ENCODE measurements at regions not wholly inside any gene's neighbourhood (a gene's known extent, or its start where the extent isn't known, plus 50 kb on each side); places are given as distances from the start of the nearest gene placed in this dataset.

GRCh38 chr22:49697047-49697446, 130.6 kb downstream of the BRD1 start:
- ChIA-PET RAD21 (ENCODE audit: low non-redundant PET in 1 of 2, low total read pairs in 2 of 2, uncharacterized antibody in 2 of 2, unreplicated experiment in 2 of 2) (no interaction called here), POLR2A (no interaction called here), CTCF (no interaction called here)
- no peak overlapping the region for H3K4me2 ChIP-seq (ENCODE audit: low read length)
- H3K9ac ChIP-seq (ENCODE audit: low read length): no peak overlapping the region
- no peak for ATAC-seq
- no peak overlapping the region for H2AFZ ChIP-seq (ENCODE audit: low read depth, low read length, poor library complexity, severe bottlenecking)
- no peaks in the 10 kb centered on the region for H3K4me1 ChIP-seq (ENCODE audit: control insufficient read depth in 1 of 2, insufficient read depth in 2 of 2, low read length in 2 of 2)
- H3K36me3 ChIP-seq (ENCODE audit: control insufficient read depth in 1 of 2, insufficient read depth in 2 of 2, low read length in 2 of 2): no peaks in the 10 kb centered on the region
- 0 out of 2 replicates have a peak, but pooled peaks cover 2% of the 10 kb centered on the region for H3K27me3 ChIP-seq (ENCODE audit: insufficient read depth, low read length)
- no peaks in the 10 kb centered on the region for H3K9me2 ChIP-seq (ENCODE audit: insufficient read depth)
- no peaks in the 10 kb centered on the region for H4K20me1 ChIP-seq (ENCODE audit: insufficient read depth)
- H3K27ac ChIP-seq (ENCODE audit: low read depth, low read length): no peak overlapping the region
- no peaks in the 10 kb centered on the region for H3K79me2 ChIP-seq (ENCODE audit: insufficient read depth, low read length)
- no peak overlapping the region for H3K4me3 ChIP-seq (replicated peaks in 1 of 2; ENCODE audit: low read depth in 1 of 2, low read length in 2 of 2)
- intact Hi-C loops (cut with micrococcal nuclease): no loop called here
- TF ChIP-seq SRF (IDR thresholded peaks at IDR 0.05; ENCODE audit: low read depth) (no peak), EZH2phosphoT487 (IDR thresholded peaks at IDR 0.05; ENCODE audit: borderline replicate concordance) (no peak), REST (IDR thresholded peaks at IDR 0.05; ENCODE audit: low read depth) (no peak), SIN3A (IDR thresholded peaks at IDR 0.05; ENCODE audit: low read depth) (no peak), CBX3 (IDR thresholded peaks at IDR 0.05; ENCODE audit: low read depth) (no peak), ZNF274 (IDR thresholded peaks at IDR 0.05; ENCODE audit: low read depth, low read length) (no peak), SP1 (IDR thresholded peaks at IDR 0.05; ENCODE audit: low read depth) (no peak), EGR1 (IDR thresholded peaks at IDR 0.05; ENCODE audit: low read depth) (no peak), ZFX (IDR thresholded peaks at IDR 0.05) (no peak), JUND (IDR thresholded peaks at IDR 0.05) (no peak), EZH2 (IDR thresholded peaks at IDR 0.05) (no peak), POLR2A (IDR thresholded peaks at IDR 0.05; ENCODE audit: borderline replicate concordance, extremely low read depth, insufficient read depth, insufficient read length) (no peak), FOSL1 (IDR thresholded peaks at IDR 0.05; ENCODE audit: low read depth) (no peak), RAD21 (IDR thresholded peaks at IDR 0.05; ENCODE audit: low read depth) (no peak), POLR2AphosphoS5 (IDR thresholded peaks at IDR 0.05; ENCODE audit: low read depth, low read length) (no peak), ATF3 (IDR thresholded peaks at IDR 0.05) (no peak), ELF1 (IDR thresholded peaks at IDR 0.05; ENCODE audit: borderline replicate concordance, low read depth) (no peak)
- TF ChIP-seq, protein P1, sequence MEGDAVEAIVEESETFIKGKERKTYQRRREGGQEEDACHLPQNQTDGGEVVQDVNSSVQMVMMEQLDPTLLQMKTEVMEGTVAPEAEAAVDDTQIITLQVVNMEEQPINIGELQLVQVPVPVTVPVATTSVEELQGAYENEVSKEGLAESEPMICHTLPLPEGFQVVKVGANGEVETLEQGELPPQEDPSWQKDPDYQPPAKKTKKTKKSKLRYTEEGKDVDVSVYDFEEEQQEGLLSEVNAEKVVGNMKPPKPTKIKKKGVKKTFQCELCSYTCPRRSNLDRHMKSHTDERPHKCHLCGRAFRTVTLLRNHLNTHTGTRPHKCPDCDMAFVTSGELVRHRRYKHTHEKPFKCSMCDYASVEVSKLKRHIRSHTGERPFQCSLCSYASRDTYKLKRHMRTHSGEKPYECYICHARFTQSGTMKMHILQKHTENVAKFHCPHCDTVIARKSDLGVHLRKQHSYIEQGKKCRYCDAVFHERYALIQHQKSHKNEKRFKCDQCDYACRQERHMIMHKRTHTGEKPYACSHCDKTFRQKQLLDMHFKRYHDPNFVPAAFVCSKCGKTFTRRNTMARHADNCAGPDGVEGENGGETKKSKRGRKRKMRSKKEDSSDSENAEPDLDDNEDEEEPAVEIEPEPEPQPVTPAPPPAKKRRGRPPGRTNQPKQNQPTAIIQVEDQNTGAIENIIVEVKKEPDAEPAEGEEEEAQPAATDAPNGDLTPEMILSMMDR (IDR thresholded peaks at IDR 0.05 in 2 of 3, conservative IDR thresholded peaks at IDR 0.05 in 1 of 3; ENCODE audit: borderline replicate concordance in 1 of 3, insufficient read depth in 1 of 3, low read depth in 2 of 3, low read length in 2 of 3): no peak
- H3K9me3 ChIP-seq (ENCODE audit: control insufficient read depth in 1 of 2, insufficient read depth in 1 of 2, low read depth in 1 of 2, low read length in 2 of 2): peaks cover 11% of the 10 kb centered on the region in 2 experiments; a peak in 2 of 4 replicates
- no TSS peak for BruUV-seq (replicated peaks)
- DNase-seq (ENCODE audit: low read depth, low spot score): no peak
